K562 (cell line): ENCODE measurements at regions not wholly inside any gene's neighbourhood (a gene's known extent, or its start where the extent isn't known, plus 50 kb on each side); places are given as distances from the start of the nearest gene placed in this dataset.

Experiments
- ATAC-seq: fragments of 200-7000 bp; cut with Tn5 transposase; 3 replicates; pipeline ENCODE4 v1.9.1; 2020; ENCODE audit warnings: moderate library complexity
- BruUV-seq: library from RNA; stranded (reverse); fragments of 400-500 nt; replicated peaks from 2 replicates; lab custom pipeline; 2021; lab: Mats Ljungman, UMichigan
- CTCF ChIA-PET: fragments of 300-600 bp; formaldehyde crosslinking; extraction: SDS; loops from one replicate; lab custom pipeline; 2021; ENCODE audit warnings: low intra/inter-chr PET ratio; lab: Yijun Ruan, JAX
- POLR2A ChIA-PET: fragments of 300-600, 350-650 bp; sonication (Branson Sonifier 250); formaldehyde crosslinking; extraction: SDS; loops from one replicate; lab custom pipeline; 2021; ENCODE audit warnings: antibody characterized with exemption, inconsistent platforms; lab: Yijun Ruan, JAX
- DNase-seq, 4 experiments: peaks; one replicate each; pipeline versions ENCODE4 v3.0.0 to v3.0.0-alpha.2; 2011 to 2018; ENCODE audit warnings: low spot score in 3 of 4, mixed read lengths in 3 of 4; ENCODE audit errors: extremely low read depth in 1 of 4
- FAIRE-seq: peaks from 2 replicates; lab custom pipeline; 2011; peaks lifted over from hg19 to GRCh38; lab: Jason Lieb, UNC
- H2AFZ ChIP-seq: 2 replicates; pipeline ENCODE4 v1.6.0; 2011; ENCODE audit warnings: low read depth, low read length, control low read depth, inconsistent platforms
- H3K27ac ChIP-seq: fragments of 200-600 bp; 3 replicates; pipeline ENCODE4 v1.8.0; 2011; ENCODE audit warnings: low read depth, mild to moderate bottlenecking, control low read depth, inconsistent platforms, low read length, moderate library complexity, mixed read lengths; ENCODE audit errors: extremely low read depth
- H3K27me3 ChIP-seq, 2 experiments: fragments of 300-600 bp in 1 of 2; 2 replicates in 1 of 2; 3 replicates in 1 of 2; pipeline versions ENCODE4 v1.6.0 to v1.8.0; 2011; ENCODE audit warnings: inconsistent platforms in 2 of 2, low read length in 2 of 2, mild to moderate bottlenecking in 1 of 2, mixed read lengths in 1 of 2, moderate library complexity in 1 of 2; ENCODE audit not compliant: control insufficient read depth in 2 of 2, insufficient read depth in 2 of 2
- H3K36me3 ChIP-seq: fragments of 300-600 bp; 3 replicates; pipeline ENCODE4 v1.8.0; 2011; ENCODE audit warnings: mild to moderate bottlenecking, low read length, inconsistent platforms; ENCODE audit not compliant: control insufficient read depth, insufficient read depth
- H3K4me1 ChIP-seq, 2 experiments: fragments of 200-600 bp in 1 of 2; replicated peaks in 1 of 2; 2 replicates in 1 of 2; 3 replicates in 1 of 2; pipeline versions ENCODE4 v1.5.1 to v1.8.0; 2011; ENCODE audit warnings: inconsistent platforms in 2 of 2, low read length in 2 of 2, mild to moderate bottlenecking in 1 of 2, mixed read lengths in 1 of 2, moderate library complexity in 1 of 2; ENCODE audit not compliant: control insufficient read depth in 2 of 2, insufficient read depth in 2 of 2
- H3K4me2 ChIP-seq: 2 replicates; pipeline ENCODE4 v1.6.1; 2011; ENCODE audit warnings: low read length, control low read depth, inconsistent platforms, mixed read lengths; ENCODE audit not compliant: insufficient read depth
- H3K4me3 ChIP-seq: fragments of 200-600 bp; sonication (generic), shearing (Covaris generic); 2 replicates; pipeline ENCODE4 v1.5.1; 2016; ENCODE audit warnings: control low read depth, inconsistent platforms
- H3K79me2 ChIP-seq: fragments of 200-600 bp; 3 replicates; pipeline ENCODE4 v1.8.0; 2011; ENCODE audit warnings: low read length, inconsistent platforms; ENCODE audit not compliant: control insufficient read depth, insufficient read depth
- H3K9ac ChIP-seq, 2 experiments: 2 replicates each; pipeline versions ENCODE4 v1.6.0 to v1.6.1; 2011; ENCODE audit warnings: low read depth in 2 of 2, low read length in 2 of 2, control low read depth in 1 of 2, inconsistent platforms in 1 of 2, mild to moderate bottlenecking in 1 of 2, mixed read lengths in 1 of 2; ENCODE audit not compliant: insufficient read depth in 1 of 2
- H3K9me1 ChIP-seq: one replicate; pipeline ENCODE4 v1.6.0; 2011; ENCODE audit warnings: inconsistent platforms, mild to moderate bottlenecking, low read length, moderate library complexity; ENCODE audit not compliant: control insufficient read depth, insufficient read depth
- H3K9me3 ChIP-seq: replicated peaks from 2 replicates; pipeline ENCODE4 v1.5.1; 2011; ENCODE audit warnings: low read depth, low read length, inconsistent platforms; ENCODE audit not compliant: control insufficient read depth, insufficient read depth
- H4K20me1 ChIP-seq: replicated peaks from 2 replicates; pipeline ENCODE4 v1.6.1; 2011; ENCODE audit warnings: low read length, inconsistent platforms, mixed read lengths; ENCODE audit not compliant: control insufficient read depth, insufficient read depth
- BRF1 ChIP-seq: IDR thresholded peaks from 3 replicates; pipeline ENCODE4 v1.6.1; 2011; ENCODE audit warnings: borderline replicate concordance, mild to moderate bottlenecking; ENCODE audit not compliant: insufficient read length; ENCODE audit errors: extremely low read depth
- E4F1 ChIP-seq: fragments of 250-450 bp; sonication (Bioruptor Pico); IDR thresholded peaks from 2 replicates; pipeline ENCODE4 v1.5.0; 2021; ENCODE audit warnings: mild to moderate bottlenecking, borderline replicate concordance
- FOXA3 ChIP-seq, 2 experiments: fragments of 450-650 bp in 1 of 2; sonication (generic) in 1 of 2; formaldehyde crosslinking; IDR thresholded peaks in 1 of 2; conservative IDR thresholded peaks in 1 of 2; 2 replicates each; pipeline versions ENCODE4 v1.4.0 to v1.8.0; 2020 to 2022; ENCODE audit warnings: mild to moderate bottlenecking in 2 of 2, missing genetic modification reagents in 1 of 2
- FOXK2 ChIP-seq, 2 experiments: fragments of 450-650 bp; IDR thresholded peaks in 1 of 2; conservative IDR thresholded peaks in 1 of 2; 2 replicates each; pipeline ENCODE4 v1.6.1; 2016; ENCODE audit warnings: low read depth in 2 of 2, mild to moderate bottlenecking in 1 of 2
- HCFC1 ChIP-seq: IDR thresholded peaks from 2 replicates; pipeline ENCODE4 v1.6.1; 2012; ENCODE audit warnings: low read depth, low read length, improper control_type of control experiment
- ID3 ChIP-seq, 2 experiments: fragments of 250-450 bp in 1 of 2; fragments of 450-650 bp in 1 of 2; sonication (Bioruptor Pico) in 1 of 2; IDR thresholded peaks; 2 replicates each; pipeline versions ENCODE4 v1.6.1 to v1.8.0; 2016 to 2021; ENCODE audit warnings: mild to moderate bottlenecking in 2 of 2, moderate library complexity in 2 of 2, missing compliant biosample characterization in 1 of 2, missing genetic modification characterization in 1 of 2
- IRF1 ChIP-seq: sonication (generic); formaldehyde crosslinking; IDR thresholded peaks from 2 replicates; pipeline ENCODE4 v1.8.0; 2022; ENCODE audit warnings: missing genetic modification reagents, mild to moderate bottlenecking, borderline replicate concordance
- MBD2 ChIP-seq: sonication (generic); IDR thresholded peaks from 2 replicates; pipeline ENCODE4 v1.6.1; 2016; ENCODE audit warnings: low read depth, borderline replicate concordance
- MXI1 ChIP-seq: IDR thresholded peaks from 2 replicates; pipeline ENCODE4 v1.6.1; 2011; ENCODE audit warnings: low read depth, mild to moderate bottlenecking, improper control_type of control experiment, low read length
- PTRF ChIP-seq: fragments of 450-650 bp; IDR thresholded peaks from 2 replicates; pipeline ENCODE4 v1.6.1; 2016; ENCODE audit warnings: mild to moderate bottlenecking, missing genetic modification characterization, missing compliant biosample characterization
- STAT5B ChIP-seq: fragments of 250-450 bp; sonication (Bioruptor Pico); IDR thresholded peaks from 2 replicates; pipeline ENCODE4 v1.8.0; 2021; ENCODE audit warnings: mild to moderate bottlenecking, inconsistent platforms
- TAF1 ChIP-seq: IDR thresholded peaks from 2 replicates; pipeline ENCODE4 v1.6.1; 2011; ENCODE audit warnings: mild to moderate bottlenecking, low read length, moderate library complexity; ENCODE audit not compliant: insufficient read depth, control insufficient read depth, severe bottlenecking; ENCODE audit errors: extremely low read depth
- THRA ChIP-seq: fragments of 450-650 bp; IDR thresholded peaks from 2 replicates; pipeline ENCODE4 v1.6.1; 2017; ENCODE audit warnings: mild to moderate bottlenecking, moderate library complexity
- ZFX ChIP-seq: sonication (generic); formaldehyde crosslinking; IDR thresholded peaks from 2 replicates; pipeline ENCODE4 v1.8.0; 2022; ENCODE audit warnings: mild to moderate bottlenecking, missing genetic modification reagents, moderate library complexity
- ZNF384 ChIP-seq: IDR thresholded peaks from 2 replicates; pipeline ENCODE4 v1.6.1; 2012; ENCODE audit warnings: low read depth, low read length, improper control_type of control experiment
- ZNF707 ChIP-seq: fragments of 250-450 bp; sonication (Bioruptor Pico); conservative IDR thresholded peaks from 2 replicates; pipeline ENCODE4 v1.8.0; 2022; ENCODE audit warnings: inconsistent platforms, mild to moderate bottlenecking, moderate library complexity
- WGBS: fragments of 100-300 bp; shearing (Covaris generic); methylation state at CpG from one replicate; pipeline ENCODE4 v1.1.6; 2016; ENCODE audit warnings: low coverage, mixed read lengths; ENCODE audit not compliant: insufficient coverage; ENCODE audit errors: missing lambda C conversion rate; 5-methylcytosine and 5-hydroxymethylcytosine counted together
- in situ Hi-C: fragments of 300-500 bp; cut with MboI; formaldehyde crosslinking; loops from 4 replicates; pipeline ENCODE4 v1.15.0; 2018; ENCODE audit warnings: inconsistent platforms, mixed read lengths
- intact Hi-C: fragments of 100-400 bp; cut with micrococcal nuclease; formaldehyde crosslinking; loops from 2 replicates; pipeline ENCODE4 v1.14.2; 2022

- FAIRE-seq: no peak
- no peak for TF ChIP-seq BRF1
- TF ChIP-seq E4F1 (CRISPR knock-in tag): no peak
- no peak for TF ChIP-seq MXI1
- TF ChIP-seq ID3 (CRISPR knock-in tag; IDR thresholded peaks at IDR 0.05): no peak
- TF ChIP-seq ID3 (tag; IDR thresholded peaks at IDR 0.05): no peak
- TF ChIP-seq ZFX (CRISPR knock-in tag): no peak
- TF ChIP-seq ZNF707 (CRISPR knock-in tag): no peak
- no peak for TF ChIP-seq STAT5B (CRISPR knock-in tag)
- no peak for TF ChIP-seq TAF1
- TF ChIP-seq MBD2: no peak
- no peak for TF ChIP-seq HCFC1
- no peak for TF ChIP-seq FOXA3 (CRISPR knock-in tag; conservative IDR thresholded peaks at IDR 0.05 in 1 of 2, IDR thresholded peaks at IDR 0.05 in 1 of 2)
- no peak for TF ChIP-seq IRF1 (CRISPR knock-in tag)
- TF ChIP-seq PTRF (tag): no peak
- no peak for TF ChIP-seq ZNF384
- no peak for TF ChIP-seq THRA
- no peak for TF ChIP-seq FOXK2 (conservative IDR thresholded peaks at IDR 0.05 in 1 of 2, IDR thresholded peaks at IDR 0.05 in 1 of 2; ENCODE audit: low read depth in 2 of 2)
- TF ChIP-seq, all 486 proteins: peak for 0
- intact Hi-C loops: no loop called here
- in situ Hi-C loops: no loop called here
- Histone ChIP-seq H3K36me3 (no peaks in the 10 kb centered on the region), H3K4me1 (no peaks in the 10 kb centered on the region), H3K4me3 (no peak overlapping the region), H3K9ac (no peak overlapping the region), H3K4me2 (no peak overlapping the region), H2AFZ (no peak overlapping the region), H3K27ac (no peak overlapping the region), H3K79me2 (no peaks in the 10 kb centered on the region), H4K20me1 (no peaks in the 10 kb centered on the region), H3K27me3 (no peaks in the 10 kb centered on the region), H3K9me3 (no peaks in the 10 kb centered on the region), H3K9me1 (no peaks in the 10 kb centered on the region)
- no TSS peak for BruUV-seq
- ChIA-PET CTCF (no interaction called here), POLR2A (no interaction called here)
- WGBS: 0% methylated on average over 2 of the region's 2 CpGs
- ATAC-seq (no peak), DNase-seq (no peak)
These were observed 274.2 kb upstream of the LRRTM4 start for GRCh38 chr2:77796397-77796796.
